GM21423 (cell line): ENCODE measurements at regions not wholly inside any gene's neighbourhood (a gene's known extent, or its start where the extent isn't known, plus 50 kb on each side); places are given as distances from the start of the nearest gene placed in this dataset.
"Not testable (repeated sequence)": the region's sequence is repeated elsewhere in the genome, so short reads cannot be mapped to it uniquely, and the experiment has no call there.

ENCODE experiments used
- ATAC-seq: cut with Tn5 transposase; IDR thresholded peaks from one replicate; pipeline ENCODE4 v1.9.1; 2021; ENCODE audit warnings: mild to moderate bottlenecking, moderate library complexity; ENCODE audit not compliant: unreplicated experiment

DNA sequence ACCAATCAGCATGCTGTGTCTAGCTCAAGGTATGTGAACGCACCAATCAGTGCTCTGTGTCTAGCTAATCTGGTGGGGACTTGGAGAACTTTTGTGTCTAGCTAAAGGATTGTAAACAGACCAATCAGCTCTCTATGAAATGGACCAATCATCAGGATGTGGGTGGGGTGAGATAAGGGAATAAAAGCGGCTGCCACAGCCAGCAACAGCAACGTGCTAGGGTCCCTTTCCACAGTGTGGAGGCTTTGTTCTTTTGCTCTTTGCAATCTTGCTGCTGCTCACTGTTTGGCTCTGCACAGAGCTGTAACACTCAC, 1353.9 kb upstream of the CDH18 start:
- not testable (repeated sequence) for ATAC-seq

DNA sequence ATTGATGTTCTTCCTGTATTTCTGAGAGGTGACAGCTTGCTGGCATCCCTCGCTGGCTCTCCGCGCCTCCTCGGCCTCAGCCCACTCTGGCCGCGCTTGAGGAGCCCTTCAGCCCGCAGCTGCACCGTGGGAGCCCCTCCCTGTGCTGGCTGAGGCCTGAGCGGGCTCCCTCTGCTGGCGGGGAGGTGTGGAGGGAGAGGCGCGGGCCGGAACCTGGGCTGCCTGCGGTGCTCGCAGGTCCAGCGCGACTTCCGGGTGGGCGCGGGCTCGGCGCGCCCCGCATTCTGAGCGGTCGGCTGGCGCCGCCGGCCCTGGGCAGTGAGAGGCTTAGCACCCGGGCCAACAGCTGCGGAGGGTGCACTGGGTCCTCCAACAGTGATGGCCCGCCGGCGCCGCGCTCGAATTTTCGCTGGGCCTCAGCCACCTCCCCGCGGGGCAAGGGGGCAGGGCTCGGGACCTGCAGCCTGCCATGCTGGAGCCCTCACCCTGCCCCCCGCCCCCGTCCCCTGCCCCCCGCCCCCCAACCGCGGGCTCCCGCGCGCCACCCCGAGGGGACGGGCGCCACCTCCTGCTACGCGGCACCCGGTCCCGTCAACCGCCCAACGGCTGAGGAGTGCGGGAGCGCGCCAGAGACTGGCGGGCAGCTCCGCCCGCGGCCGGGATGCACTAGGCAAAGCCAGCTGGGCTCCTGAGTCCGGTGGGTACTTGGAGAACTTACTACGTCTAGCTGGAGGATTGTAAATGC, 1353.4 kb upstream of the CDH18 start:
- ATAC-seq = not testable (repeated sequence)

DNA sequence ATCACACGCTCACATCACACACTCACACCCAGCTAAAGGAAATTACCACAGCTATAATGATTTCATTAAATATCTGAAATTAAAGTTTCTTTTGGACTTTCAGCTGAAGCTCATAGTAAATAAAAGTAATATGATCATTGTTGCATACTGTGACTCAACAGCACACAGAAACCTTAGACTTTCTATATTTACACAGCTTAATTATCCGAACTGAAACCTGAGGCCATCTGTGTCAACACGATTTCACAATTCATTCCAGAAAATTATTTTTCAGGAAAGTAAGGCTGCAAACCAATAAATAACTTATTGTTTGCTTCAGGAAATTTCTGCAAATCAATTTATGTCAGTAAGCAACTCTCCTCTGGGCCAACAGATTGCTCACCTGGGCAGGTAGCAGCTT, 1352.2 kb upstream of the CDH18 start:
- ATAC-seq = not testable (repeated sequence)

DNA sequence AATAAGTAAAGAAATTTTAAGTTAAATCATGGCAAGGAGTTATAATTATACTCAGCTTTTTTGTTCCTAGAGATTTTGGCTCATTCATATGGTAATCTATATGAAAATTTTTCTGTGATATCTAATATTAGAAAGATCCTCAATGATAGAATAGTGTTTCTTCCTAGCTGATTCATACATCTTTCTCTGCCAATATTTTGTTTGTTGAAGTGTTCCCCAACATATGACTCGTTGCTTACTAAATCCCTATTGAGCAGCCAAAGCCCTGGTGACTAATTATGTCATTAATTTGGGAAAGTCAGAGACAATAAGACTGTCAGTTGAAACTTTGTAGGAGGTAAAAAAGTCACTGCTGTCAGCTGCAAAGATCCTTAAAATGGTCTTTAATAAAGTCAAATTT, 1348.5 kb upstream of the CDH18 start:
- not testable (repeated sequence) for ATAC-seq

DNA sequence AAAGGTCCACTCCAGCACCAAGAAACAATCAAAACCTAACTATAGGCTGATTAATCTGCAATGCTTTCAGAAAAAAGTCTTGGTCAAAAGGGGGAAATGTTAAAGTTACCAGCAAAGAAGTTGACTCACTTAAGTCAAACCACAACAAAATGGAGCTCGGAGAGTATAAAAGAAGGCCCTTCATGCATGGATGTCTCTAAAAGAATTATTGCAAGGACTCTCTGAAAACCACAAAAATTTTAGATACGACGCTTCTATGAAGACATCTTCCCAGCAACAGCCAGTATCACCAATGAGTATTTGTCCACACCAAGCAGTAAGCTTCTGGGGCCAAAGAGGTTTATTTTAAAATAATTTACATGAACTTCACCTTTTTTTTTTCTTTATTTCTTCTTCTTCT, 1327.4 kb upstream of the CDH18 start:
- not testable (repeated sequence) for ATAC-seq

DNA sequence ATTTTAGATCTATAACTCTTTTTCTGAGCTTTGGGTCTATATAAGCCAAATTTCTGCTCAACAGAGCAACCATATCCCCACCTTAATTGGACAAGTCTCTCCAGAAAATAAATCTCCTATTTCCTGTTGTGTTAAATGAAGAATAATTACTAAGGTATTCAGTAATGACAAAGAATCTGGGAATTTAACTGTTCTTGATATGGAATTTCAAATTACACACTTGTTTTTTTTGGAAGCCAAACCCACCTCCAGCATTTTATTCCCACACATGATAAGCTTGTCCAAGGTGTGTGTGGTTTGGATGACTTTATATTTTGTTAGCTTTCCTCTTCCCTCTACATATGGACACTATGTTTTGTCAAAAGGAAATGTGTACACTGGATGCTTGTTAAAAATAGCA, 1313.2 kb upstream of the CDH18 start:
- ATAC-seq = not testable (repeated sequence)

DNA sequence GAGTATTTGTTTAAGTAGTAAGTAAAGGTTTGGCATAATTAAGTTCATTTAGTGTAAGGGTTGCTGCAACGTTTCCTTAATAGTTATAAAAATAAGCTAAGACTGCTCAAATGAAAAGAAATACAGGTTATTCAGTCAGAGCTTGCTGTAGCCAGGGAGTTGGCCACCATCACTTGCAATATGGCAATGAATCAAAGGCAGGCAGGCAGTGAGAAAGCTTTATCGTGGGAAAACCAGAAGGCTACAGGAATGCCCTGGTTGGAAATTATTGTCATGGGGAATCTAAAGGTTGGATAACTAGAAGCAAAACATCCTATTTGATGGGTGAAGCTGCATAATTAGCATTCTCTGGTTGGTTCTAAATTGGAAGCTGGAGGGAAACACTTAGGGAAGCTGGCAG, 1286.4 kb upstream of the CDH18 start:
- ATAC-seq = not testable (repeated sequence)

DNA sequence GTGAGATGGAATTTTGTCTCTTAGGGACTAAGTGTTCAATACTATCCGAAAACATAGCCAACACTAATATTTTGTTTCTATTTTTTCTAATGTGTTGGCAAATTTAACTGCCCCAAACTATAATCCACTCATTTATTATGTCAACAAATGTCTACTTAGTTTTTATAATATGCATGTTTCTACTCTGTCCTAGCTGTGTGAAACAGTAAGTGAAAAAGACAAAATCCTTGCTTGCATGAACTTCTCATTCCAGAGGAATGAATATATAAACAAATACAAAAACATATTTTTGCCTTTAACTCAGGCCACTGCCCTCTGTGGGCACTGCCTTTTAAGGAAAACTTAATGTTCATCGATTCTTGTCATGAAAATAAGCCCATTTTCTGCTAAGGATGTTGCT, 1275.4 kb upstream of the CDH18 start:
- no peak for ATAC-seq

DNA sequence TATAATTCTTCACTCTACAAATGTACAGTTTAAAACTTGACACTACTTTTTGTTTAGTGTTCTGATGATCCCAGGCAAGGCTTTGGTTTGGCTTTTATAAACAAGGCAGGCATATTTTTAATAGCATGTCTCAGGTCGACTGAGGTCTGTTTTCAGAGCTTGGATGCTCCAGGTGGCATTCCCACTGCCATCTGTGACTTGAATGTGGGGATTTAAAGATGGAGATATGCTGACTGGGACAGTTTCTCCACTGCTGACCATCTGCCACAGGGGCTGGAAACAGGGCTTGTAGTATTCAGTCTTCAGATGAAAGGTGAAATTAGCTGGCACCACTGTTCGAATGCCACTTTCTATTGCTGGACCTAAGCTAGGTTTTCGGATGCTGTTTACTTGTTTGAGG, 1266.2 kb upstream of the CDH18 start:
- ATAC-seq = no peak

DNA sequence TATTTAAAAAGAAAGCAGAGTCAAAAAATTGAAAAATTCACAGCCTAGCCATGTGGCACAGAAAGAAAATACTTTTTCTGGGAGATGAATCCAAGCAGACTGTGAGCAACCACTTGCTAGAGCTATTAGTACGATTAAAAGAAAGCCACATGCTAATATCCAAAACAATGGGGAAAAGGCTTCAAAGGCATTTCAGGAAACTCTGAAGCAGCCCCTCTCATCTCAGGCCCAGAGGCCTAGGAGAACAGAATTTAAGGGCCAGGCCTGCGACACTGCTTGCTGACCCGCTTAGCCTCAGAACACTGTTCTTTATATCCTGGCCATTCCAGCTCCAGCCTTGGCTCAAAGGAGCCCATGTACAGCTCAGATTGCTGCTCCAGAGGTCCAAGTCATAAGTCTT, 1257.0 kb upstream of the CDH18 start:
- no peak for ATAC-seq

DNA sequence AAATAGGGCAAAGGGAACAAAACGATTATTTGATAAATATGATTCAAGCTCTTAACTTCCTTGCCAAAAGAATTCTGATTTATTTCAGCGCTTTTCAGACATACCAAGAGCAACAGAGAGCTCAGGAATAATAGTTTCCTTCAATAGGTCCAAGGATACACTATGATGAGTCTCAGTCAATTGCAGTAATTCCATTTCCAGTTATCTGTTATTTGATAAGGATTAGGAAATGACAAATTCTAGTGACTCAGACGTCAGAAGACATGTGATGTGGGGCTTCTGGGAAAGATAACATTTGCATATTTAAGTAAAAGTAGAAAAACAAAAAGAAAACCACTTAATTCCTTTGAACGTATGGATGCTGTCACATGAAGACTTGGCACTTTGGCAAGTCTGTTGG, 1250.8 kb upstream of the CDH18 start:
- ATAC-seq = no peak

DNA sequence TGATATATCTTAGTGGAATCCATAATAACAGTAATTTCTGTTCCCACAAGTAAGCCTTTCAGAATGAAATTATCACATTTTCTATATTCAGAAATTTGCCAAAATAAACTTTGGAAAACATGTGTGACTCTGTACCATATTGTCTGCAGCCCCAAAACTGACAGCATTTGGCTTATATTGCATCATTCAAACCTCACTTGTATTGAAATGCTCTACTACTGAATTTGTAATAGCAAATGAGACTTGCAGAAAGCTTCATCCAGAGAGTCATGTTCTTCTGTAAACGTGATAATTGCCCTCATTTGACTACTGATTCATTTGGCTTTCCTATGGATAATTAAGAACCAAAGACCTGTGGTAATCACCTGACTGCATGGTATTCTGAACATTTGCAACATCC, 1249.5 kb upstream of the CDH18 start:
- ATAC-seq = no peak

DNA sequence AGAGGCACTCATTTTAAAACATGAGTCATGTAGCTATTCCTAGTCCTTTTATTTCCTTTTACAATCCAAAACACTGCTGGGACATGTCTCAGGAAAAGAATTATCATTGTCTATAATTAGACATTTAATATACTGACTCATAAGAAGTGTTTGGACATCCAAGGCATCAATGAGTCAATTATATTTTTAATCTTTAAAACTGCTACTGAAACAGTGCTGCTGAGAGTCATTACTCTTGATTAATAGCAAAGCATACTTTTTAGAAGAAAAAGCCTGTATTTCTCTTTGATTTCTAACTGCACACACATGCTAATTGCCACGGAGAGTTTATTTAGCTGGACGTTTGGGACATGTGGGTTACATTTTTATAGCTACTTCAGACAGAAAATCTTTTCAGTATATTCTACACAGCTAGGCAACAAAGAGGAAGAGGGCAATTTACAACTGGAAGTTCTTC, 1249.0 kb upstream of the CDH18 start:
- no peak for ATAC-seq

DNA sequence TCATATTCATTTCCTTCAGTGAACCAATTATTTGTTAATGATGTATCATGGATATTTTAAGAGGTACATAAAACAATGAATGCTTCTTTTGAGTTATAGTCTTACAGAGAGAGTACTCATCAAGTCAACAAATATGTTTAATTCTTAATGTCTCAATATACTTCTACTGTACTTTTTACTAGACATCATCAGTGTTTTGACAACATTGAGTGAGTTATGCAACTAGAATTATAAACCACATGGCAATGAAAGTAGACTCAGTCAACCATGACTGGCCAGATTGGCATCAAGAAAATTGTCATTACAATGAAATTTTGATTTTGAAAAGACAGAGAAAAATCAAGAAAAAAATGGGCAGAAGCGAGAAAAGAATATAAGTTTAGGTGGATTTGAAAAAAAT, 1248.1 kb upstream of the CDH18 start:
- ATAC-seq = no peak

DNA sequence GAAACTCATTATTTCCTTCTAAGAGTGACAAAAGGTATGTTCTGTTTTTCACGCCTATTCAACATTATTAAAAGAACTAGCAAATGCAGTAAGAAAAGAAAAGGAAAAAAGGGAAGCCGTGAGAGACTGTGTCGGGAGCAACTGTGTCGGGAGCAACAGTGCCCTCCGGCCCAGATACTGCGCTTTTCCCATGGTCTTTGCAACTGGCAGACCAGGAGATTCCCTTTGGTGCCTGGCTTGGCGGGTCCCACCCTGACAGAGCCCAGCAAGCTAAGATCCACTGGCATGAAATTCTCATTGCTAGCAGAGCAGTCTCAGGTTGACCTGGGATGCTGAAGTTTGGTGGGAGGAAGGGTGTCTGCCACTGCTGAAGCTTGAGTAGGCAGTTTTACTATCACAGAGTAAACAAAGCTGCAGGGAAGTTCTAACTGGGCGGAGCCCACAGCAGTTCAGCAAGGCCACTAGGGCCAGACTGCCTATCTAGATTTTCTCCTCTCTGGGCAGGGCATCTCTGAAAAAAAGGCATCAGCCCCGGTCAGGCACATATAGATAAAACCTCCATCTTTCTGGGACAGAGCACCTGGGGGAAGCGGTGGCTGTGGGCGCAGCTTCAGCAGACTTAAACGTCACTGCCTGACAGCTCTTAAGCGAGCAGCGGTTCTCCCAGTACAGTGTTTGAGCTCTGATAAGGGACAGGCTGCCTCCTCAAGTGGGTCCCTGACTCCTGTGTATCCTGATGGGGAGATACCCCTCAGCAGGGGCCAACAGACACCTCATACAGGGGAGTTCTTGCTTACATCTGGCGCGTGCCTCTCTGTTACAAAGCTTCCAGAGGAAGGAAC, 1237.4 kb upstream of the CDH18 start:
- ATAC-seq = no peak

DNA sequence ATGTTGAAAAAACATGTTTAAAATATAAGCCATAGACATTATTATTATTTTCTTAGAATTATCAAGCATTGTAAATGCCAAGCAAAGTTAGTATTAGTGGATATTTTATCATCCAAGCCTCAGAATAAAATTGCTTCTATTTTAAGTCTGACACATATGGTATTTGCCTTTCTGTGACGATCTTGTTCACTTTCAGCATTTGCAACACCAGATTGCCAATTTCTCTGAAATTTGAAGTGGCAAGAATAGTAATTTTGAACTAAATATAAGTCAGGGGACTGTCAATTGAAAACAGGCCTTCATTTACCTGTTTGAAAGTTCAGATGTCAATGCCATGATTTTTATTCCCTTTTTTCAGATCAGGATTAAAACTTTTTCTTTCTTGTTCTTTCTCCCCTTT, 1233.6 kb upstream of the CDH18 start:
- ATAC-seq = no peak

DNA sequence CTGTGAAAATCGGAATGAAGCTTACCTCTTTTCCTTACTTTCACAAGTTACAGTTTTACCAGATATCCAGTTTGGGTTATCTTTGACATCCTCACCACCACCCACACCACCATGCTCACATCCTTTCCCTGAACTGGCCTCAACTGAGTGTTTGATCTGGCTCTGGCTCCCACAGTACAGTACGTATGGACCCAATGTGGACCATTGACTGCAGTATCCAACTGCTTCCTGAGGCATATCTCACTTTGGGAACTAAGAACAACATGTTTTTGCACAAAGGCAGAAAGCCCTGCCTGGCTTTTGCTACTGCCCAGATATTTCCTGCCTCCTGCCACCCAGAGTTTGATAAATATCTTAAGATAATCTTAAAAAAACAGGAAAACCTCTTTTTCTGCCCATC, 1232.0 kb upstream of the CDH18 start:
- ATAC-seq = no peak

DNA sequence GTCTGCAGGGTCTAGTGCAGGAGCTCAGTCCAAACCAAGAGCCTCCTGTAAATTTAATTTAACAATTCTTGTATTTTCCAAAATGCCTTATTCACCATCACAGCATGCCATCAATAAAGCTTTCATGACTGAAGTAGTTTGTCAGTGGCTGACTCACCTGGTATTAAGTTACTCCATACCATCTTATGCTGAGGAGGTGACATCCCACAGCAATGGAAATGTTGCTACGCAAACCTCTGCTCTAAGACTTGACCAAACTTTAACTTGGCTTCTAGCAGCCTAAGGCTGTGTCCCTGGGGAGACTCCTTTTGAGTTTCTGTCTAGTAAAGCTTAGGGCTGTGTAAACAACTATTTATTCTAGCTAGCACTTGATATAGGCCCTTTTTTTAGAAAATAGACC, 1231.3 kb upstream of the CDH18 start:
- no peak for ATAC-seq

DNA sequence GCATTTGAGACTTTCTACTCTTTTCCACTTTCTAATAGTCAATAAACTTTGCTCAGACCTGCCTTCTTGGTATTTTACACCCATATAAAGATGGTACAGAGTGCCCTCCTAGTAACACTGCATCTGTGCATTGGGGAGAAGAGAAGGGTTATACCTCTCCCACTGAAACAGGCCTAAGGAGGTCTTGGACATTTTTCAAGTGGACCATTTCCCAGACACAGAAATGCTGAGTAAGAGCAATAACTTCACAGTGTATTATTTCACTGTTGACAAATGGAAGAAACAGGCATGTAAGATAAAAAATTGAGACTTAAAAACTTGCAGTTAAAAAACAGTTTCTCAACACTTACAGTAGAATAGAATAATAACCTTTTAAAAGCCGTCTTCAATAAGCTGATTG, 1224.0 kb upstream of the CDH18 start:
- no peak for ATAC-seq

DNA sequence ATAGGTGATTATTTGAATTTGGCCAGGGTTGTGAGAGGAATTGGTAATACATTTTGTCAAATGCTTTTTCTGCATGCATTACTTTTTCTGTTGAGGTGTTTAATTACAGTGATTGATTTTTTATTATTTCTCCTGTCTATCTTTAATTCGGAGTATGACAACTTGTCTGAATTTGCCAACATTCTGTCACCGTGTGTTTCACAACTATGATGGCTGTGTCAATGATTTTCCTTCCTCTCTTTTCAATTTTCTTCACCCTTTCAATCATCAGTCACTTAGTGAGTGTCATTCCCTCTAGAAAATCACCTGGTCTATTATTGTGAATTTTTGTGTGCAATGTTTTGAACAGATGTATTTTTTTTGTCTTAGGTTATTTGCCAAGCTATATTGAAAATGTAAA, 1221.4 kb upstream of the CDH18 start:
- ATAC-seq = no peak

DNA sequence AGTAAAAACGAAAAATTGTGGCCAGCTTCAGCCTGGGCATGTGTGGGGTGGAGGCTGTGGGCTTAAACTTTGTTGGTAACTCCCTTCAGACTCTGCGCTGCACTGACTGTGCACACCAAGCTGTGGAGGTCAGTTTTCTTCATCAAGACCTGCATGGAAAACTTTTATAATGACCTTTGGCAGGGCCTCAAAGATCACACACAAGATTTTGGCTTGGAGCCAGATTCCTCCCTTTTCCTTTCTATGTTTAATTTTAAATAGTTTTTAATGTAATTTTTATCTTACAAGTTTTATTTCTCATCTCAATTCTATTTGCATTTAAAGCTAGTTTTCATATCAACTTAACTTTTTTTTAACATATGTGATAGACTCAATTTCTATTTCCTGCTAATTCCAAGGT, 1211.1 kb upstream of the CDH18 start:
- no peak for ATAC-seq

DNA sequence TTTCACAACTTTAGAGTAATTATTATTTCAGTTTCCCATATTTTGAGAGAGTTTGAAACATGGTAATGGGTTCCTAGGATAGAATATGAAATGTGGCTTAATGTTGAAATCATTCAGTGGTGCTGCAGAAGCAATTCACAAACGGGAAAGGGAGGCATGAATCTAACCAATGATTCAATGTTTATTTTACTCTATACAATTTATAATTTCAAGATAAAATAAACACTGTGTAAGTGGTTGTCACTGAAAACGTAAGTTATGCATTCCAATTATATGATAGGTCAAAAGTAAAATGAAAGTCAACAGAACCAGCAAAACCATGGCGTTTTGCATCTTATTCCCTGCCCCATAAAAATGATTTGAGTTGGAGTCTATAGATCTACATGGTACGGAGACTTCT, 1207.1 kb upstream of the CDH18 start:
- ATAC-seq = no peak
